CD14-positive monocyte (primary cell): ENCODE measurements at regions not wholly inside any gene's neighbourhood (a gene's known extent, or its start where the extent isn't known, plus 50 kb on each side); places are given as distances from the start of the nearest gene placed in this dataset.

Source experiments
- DNase-seq, 3 donors: peaks; one replicate each; pipeline ENCODE4 v3.0.0-alpha.2; 2011 to 2022
- H2AFZ ChIP-seq: 2 replicates; pipeline ENCODE4 v1.6.0; 2012; ENCODE audit warnings: mild to moderate bottlenecking, low read depth, low read length, inconsistent platforms; ENCODE audit not compliant: insufficient read depth, poor library complexity, severe bottlenecking
- H3K27ac ChIP-seq, 2 donors: 1 replicate in 1 of 2; 2 replicates in 1 of 2; pipeline ENCODE4 v1.5.1; 2012 to 2013; ENCODE audit warnings: low read length in 2 of 2, control low read depth in 1 of 2, inconsistent platforms in 1 of 2, low read depth in 1 of 2, mild to moderate bottlenecking in 1 of 2
- H3K27me3 ChIP-seq, 2 donors: one replicate each; pipeline versions ENCODE4 v1.6.0 to v1.6.1; 2011 to 2013; ENCODE audit warnings: low read length in 2 of 2; ENCODE audit not compliant: control insufficient read depth in 2 of 2, insufficient read depth in 2 of 2
- H3K36me3 ChIP-seq, 2 donors: replicated peaks in 1 of 2; 1 replicate in 1 of 2; 2 replicates in 1 of 2; pipeline versions ENCODE4 v1.5.1 to v1.6.1; 2012 to 2013; ENCODE audit warnings: low read length in 2 of 2, control low read depth in 1 of 2, inconsistent platforms in 1 of 2, mild to moderate bottlenecking in 1 of 2; ENCODE audit not compliant: insufficient read depth in 2 of 2, control insufficient read depth in 1 of 2
- H3K4me1 ChIP-seq, 2 donors: 1 replicate in 1 of 2; 2 replicates in 1 of 2; pipeline versions ENCODE4 v1.5.1 to v1.6.1; 2012 to 2013; ENCODE audit warnings: low read length in 2 of 2, control low read depth in 1 of 2, inconsistent platforms in 1 of 2, mild to moderate bottlenecking in 1 of 2, moderate library complexity in 1 of 2; ENCODE audit not compliant: insufficient read depth in 2 of 2, control insufficient read depth in 1 of 2
- H3K4me2 ChIP-seq: replicated peaks from 2 replicates; pipeline ENCODE3; 2012; ENCODE audit warnings: low read length, moderate library complexity, mild to moderate bottlenecking; ENCODE audit not compliant: poor library complexity, severe bottlenecking; ENCODE audit errors: extremely low read depth
- H3K4me3 ChIP-seq, 3 experiments: fragments of 200-600 bp in 1 of 3; sonication (generic) in 1 of 3; replicated peaks in 1 of 3; 1 replicate in 2 of 3; 2 replicates in 1 of 3; pipeline ENCODE4 v1.5.1; 2011 to 2013; ENCODE audit warnings: low read length in 3 of 3, mild to moderate bottlenecking in 3 of 3, control low read depth in 2 of 3, low read depth in 2 of 3, inconsistent platforms in 1 of 3, moderate library complexity in 1 of 3
- H3K79me2 ChIP-seq: 2 replicates; pipeline ENCODE4 v1.6.0; 2012; ENCODE audit warnings: mild to moderate bottlenecking, control low read depth, inconsistent platforms, low read length, moderate library complexity; ENCODE audit not compliant: insufficient read depth
- H3K9ac ChIP-seq: 2 replicates; pipeline ENCODE4 v1.6.0; 2017; ENCODE audit warnings: low read length, mild to moderate bottlenecking; ENCODE audit not compliant: insufficient read depth, poor library complexity, severe bottlenecking
- H3K9me3 ChIP-seq, 2 donors: replicated peaks in 1 of 2; 1 replicate in 1 of 2; 2 replicates in 1 of 2; pipeline versions ENCODE4 v1.5.1 to v1.6.1; 2012 to 2013; ENCODE audit warnings: low read length in 2 of 2, control low read depth in 1 of 2; ENCODE audit not compliant: control insufficient read depth in 1 of 2, insufficient read depth in 1 of 2
- H4K20me1 ChIP-seq: 2 replicates; pipeline ENCODE4 v1.6.0; 2012; ENCODE audit warnings: mild to moderate bottlenecking, low read length, control low read depth, moderate library complexity; ENCODE audit not compliant: insufficient read depth
- H3K27ac Mint-ChIP-seq, 7 donors: one replicate each; pipeline ENCODE4 v1.8.0; 2020; ENCODE audit warnings: mild to moderate bottlenecking in 7 of 7, mixed read lengths in 7 of 7, moderate library complexity in 6 of 7, inconsistent platforms in 2 of 7
- H3K27me3 Mint-ChIP-seq, 3 donors: one replicate each; pipeline ENCODE4 v1.8.0; 2021 to 2022; ENCODE audit warnings: low read depth in 3 of 3, mild to moderate bottlenecking in 3 of 3, mixed read lengths in 3 of 3, moderate library complexity in 3 of 3, inconsistent platforms in 1 of 3
- H3K36me3 Mint-ChIP-seq, 2 donors: one replicate each; pipeline ENCODE4 v1.8.0; 2020; ENCODE audit warnings: mixed read lengths in 2 of 2, inconsistent platforms in 1 of 2, mild to moderate bottlenecking in 1 of 2
- H3K4me1 Mint-ChIP-seq: one replicate; pipeline ENCODE4 v1.8.0; 2020; ENCODE audit warnings: mild to moderate bottlenecking, mixed read lengths
- H3K4me3 Mint-ChIP-seq, 2 donors: one replicate each; pipeline ENCODE4 v1.8.0; 2020; ENCODE audit warnings: mild to moderate bottlenecking in 2 of 2, mixed read lengths in 2 of 2, moderate library complexity in 1 of 2
- H3K9me3 Mint-ChIP-seq, 7 donors: one replicate each; pipeline ENCODE4 v1.8.0; 2020 to 2022; ENCODE audit warnings: mixed read lengths in 7 of 7, mild to moderate bottlenecking in 6 of 7, moderate library complexity in 6 of 7, inconsistent platforms in 2 of 7
- WGBS: methylation state at CpG from one replicate; pipeline ENCODE4 v1.1.5; 2013; ENCODE audit warnings: missing lambda C conversion rate; ENCODE audit not compliant: insufficient coverage; 5-methylcytosine and 5-hydroxymethylcytosine counted together
- intact Hi-C, 2 donors: fragments of 100-400 bp; cut with micrococcal nuclease; formaldehyde crosslinking; loops; one replicate each; pipeline versions ENCODE4 v1.15.0 to v1.15.1; 2023
- TF ChIP-seq, protein P1 (sequence below): fragments of 200-600 bp; IDR thresholded peaks from one replicate; pipeline ENCODE4 v1.8.0; 2022; ENCODE audit warnings: antibody characterized with exemption, mild to moderate bottlenecking

DNA sequence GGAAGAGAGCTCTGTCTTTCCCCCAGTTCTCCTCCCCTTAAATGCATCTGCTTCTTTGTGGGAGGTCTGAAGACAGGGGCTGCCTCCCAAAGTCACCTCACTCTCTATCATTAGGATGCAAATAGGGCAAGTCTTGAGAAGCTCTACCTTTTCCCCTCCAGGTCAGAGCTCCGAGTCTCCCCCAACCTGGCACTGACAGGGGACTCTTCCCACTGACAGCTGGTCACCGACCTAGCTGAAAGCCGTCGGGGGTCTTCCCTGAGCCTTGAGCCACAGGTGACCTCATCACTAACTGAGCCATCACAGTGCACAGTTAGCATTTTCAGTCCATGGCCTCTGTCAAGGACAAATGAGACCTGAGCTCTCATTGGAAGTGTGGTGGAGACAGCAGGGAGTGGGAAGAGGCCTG is 386.7 kb downstream of the HACE1 start:
- Mint-ChIP-seq H3K36me3 (no peaks in the 10 kb centered on the region), H3K27me3 (peaks cover 2 to 4% (median 4%) of the 10 kb centered on the region in 3 donors), H3K4me3 (no peak overlapping the region), H3K9me3 (peaks cover 0 to 2% (median 0%) of the 10 kb centered on the region in 7 donors), H3K27ac (no peak overlapping the region), H3K4me1 (no peaks in the 10 kb centered on the region)
- Histone ChIP-seq H3K27ac (no peak overlapping the region), H3K4me2 (no peak overlapping the region), H3K9ac (no peak overlapping the region), H3K36me3 (no peaks in the 10 kb centered on the region), H3K79me2 (no peaks in the 10 kb centered on the region), H3K4me1 (no peaks in the 10 kb centered on the region), H3K9me3 (no peaks in the 10 kb centered on the region), H3K4me3 (no peak overlapping the region), H2AFZ (no peak overlapping the region), H4K20me1 (no peaks in the 10 kb centered on the region), H3K27me3 (no peaks in the 10 kb centered on the region)
- intact Hi-C loops = no loop called here
- TF ChIP-seq, protein P1, sequence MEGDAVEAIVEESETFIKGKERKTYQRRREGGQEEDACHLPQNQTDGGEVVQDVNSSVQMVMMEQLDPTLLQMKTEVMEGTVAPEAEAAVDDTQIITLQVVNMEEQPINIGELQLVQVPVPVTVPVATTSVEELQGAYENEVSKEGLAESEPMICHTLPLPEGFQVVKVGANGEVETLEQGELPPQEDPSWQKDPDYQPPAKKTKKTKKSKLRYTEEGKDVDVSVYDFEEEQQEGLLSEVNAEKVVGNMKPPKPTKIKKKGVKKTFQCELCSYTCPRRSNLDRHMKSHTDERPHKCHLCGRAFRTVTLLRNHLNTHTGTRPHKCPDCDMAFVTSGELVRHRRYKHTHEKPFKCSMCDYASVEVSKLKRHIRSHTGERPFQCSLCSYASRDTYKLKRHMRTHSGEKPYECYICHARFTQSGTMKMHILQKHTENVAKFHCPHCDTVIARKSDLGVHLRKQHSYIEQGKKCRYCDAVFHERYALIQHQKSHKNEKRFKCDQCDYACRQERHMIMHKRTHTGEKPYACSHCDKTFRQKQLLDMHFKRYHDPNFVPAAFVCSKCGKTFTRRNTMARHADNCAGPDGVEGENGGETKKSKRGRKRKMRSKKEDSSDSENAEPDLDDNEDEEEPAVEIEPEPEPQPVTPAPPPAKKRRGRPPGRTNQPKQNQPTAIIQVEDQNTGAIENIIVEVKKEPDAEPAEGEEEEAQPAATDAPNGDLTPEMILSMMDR = no peak
- DNase-seq = no peak
- WGBS = 66% methylated on average over 4 of the region's 4 CpGs

DNA sequence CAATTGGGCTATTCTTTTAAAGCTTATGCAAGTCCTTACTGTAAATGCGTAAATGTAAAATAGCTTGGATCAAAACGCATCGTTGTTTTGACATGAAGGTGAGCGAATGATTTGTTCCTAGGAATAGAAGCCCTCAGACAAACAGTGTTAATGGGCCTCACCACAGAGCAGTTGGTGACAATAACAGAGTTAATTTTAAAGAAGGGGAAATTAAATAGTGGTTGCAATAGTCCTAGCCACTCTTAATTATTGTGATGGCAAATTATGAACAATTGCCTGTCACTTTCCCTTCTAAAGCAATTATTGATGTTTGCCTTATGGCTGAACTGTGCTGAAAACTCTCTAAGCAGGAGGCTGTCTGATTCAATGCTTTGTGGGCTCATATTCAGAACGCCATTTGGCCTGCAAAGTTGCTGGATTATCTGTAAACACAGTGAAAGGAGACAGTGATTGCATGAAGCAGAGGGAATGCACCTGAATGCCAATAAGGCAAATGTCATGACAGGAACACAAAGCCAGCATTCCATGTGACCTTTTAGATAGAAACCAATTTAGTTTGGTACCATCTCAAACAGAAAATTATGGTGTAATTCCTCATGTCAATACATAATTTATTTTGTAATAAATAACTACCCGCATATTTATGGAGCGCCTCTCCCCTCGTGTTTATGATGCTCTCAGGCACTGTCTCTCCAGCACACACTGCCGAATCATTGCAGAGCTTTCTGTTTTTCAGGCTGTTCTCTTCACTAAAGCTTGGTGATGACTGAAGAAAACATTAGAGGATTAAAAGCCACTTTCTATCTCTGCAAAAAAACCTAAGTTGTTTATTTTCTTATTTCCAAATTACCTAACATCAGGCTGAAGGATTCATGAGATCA is 387.5 kb downstream of the HACE1 start:
- no peaks in the 10 kb centered on the region for H3K4me1 Mint-ChIP-seq

More for the DNA sequence above, 387.5 kb downstream of the HACE1 start:
- H3K4me3 ChIP-seq = no peak overlapping the region
- H3K27ac Mint-ChIP-seq = no peak overlapping the region
- no peak overlapping the region for H3K9ac ChIP-seq
- H3K36me3 Mint-ChIP-seq = no peaks in the 10 kb centered on the region
- no peaks in the 10 kb centered on the region for H3K79me2 ChIP-seq
- TF ChIP-seq, protein P1 = no peak
- no peak overlapping the region for H3K4me2 ChIP-seq
- no peak overlapping the region for H2AFZ ChIP-seq
- H3K27me3 Mint-ChIP-seq = peaks cover 2 to 4% (median 4%) of the 10 kb centered on the region in 3 donors
- DNase-seq = no peak
- no peak overlapping the region for H3K27ac ChIP-seq
- intact Hi-C loops = no loop called here
- H3K4me1 ChIP-seq = no peaks in the 10 kb centered on the region
- H3K9me3 ChIP-seq = no peaks in the 10 kb centered on the region
- WGBS = 82% methylated on average over 5 of the region's 9 CpGs
- no peaks in the 10 kb centered on the region for H4K20me1 ChIP-seq
- H3K4me3 Mint-ChIP-seq = no peak overlapping the region
- no peaks in the 10 kb centered on the region for H3K27me3 ChIP-seq
- peaks cover 0 to 2% (median 0%) of the 10 kb centered on the region in 7 donors for H3K9me3 Mint-ChIP-seq
- no peaks in the 10 kb centered on the region for H3K36me3 ChIP-seq
